ENCODE measurements at regions not wholly inside any gene's neighbourhood (a gene's known extent, or its start where the extent isn't known, plus 50 kb on each side); places are given as distances from the start of the nearest gene placed in this dataset.

DNA sequence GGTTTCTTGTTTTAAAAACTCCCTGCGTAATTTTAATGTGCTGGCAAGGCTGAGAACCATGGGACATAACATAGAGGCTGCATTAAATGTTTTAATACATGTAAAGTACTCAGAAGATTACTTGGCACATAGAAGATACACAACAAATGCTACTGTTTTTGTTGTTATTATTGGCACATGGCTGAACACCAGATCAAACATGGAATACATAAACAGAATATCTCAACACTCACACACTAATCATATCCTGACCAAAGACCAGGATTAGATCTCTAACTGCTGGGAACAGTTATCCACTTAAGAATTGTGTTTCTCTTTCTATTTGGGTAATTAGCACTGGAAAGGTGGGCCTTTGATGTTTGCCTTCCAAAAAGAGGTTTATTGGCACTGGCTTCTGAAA, 69.3 kb downstream of the KCNE4 start:
- Histone ChIP-seq H2BK20ac (ENCODE audit: low read depth, low read length, poor library complexity, severe bottlenecking) (no peak overlapping the region), H3K9ac (ENCODE audit: extremely low read depth, insufficient read length, low read length) (no peak overlapping the region), H3K4ac (ENCODE audit: low read depth, low read length) (no peak overlapping the region), H3K4me1 (ENCODE audit: insufficient read depth, low read length) (peaks cover 10% of the 10 kb centered on the region), H3K79me1 (ENCODE audit: insufficient read depth, low read depth, low read length, poor library complexity, severe bottlenecking) (no peaks in the 10 kb centered on the region), H3K27me3 (ENCODE audit: insufficient read depth, low read length) (no peaks in the 10 kb centered on the region), H3K18ac (ENCODE audit: insufficient read length, low read depth, low read length) (no peak overlapping the region), H2AK5ac (ENCODE audit: insufficient read length, low read length) (no peak overlapping the region), H2AFZ (ENCODE audit: low read length) (no peak overlapping the region), H3K79me2 (ENCODE audit: insufficient read depth, low read length) (no peaks in the 10 kb centered on the region), H4K20me1 (ENCODE audit: control insufficient read depth, insufficient read depth, insufficient read length) (no peaks in the 10 kb centered on the region), H4K8ac (replicated peaks; ENCODE audit: insufficient read length, low read depth, low read length) (no peak overlapping the region), H2BK120ac (ENCODE audit: low read depth, low read length, poor library complexity, severe bottlenecking) (no peak overlapping the region), H3K23me2 (ENCODE audit: insufficient read length, low read depth, low read length, poor library complexity, severe bottlenecking) (no peaks in the 10 kb centered on the region), H3T11ph (ENCODE audit: low read length) (no peak overlapping the region), H2BK15ac (ENCODE audit: low read depth, low read length) (no peak overlapping the region), H3K23ac (ENCODE audit: insufficient read length, low read depth, low read length) (no peak overlapping the region), H4K5ac (ENCODE audit: insufficient read length, low read depth, low read length) (no peak overlapping the region), H2BK12ac (ENCODE audit: insufficient read length, low read depth, low read length) (no peak overlapping the region), H3K9me3 (ENCODE audit: control insufficient read depth, low read depth, low read length) (no peaks in the 10 kb centered on the region), H2BK5ac (ENCODE audit: insufficient read length, low read length) (no peak overlapping the region), H3K14ac (ENCODE audit: insufficient read depth, low read length) (no peak overlapping the region), H3K27ac (ENCODE audit: insufficient read length, low read depth, low read length) (no peak overlapping the region), H3K56ac (ENCODE audit: insufficient read length, low read depth, low read length) (no peak overlapping the region), H3K4me2 (ENCODE audit: insufficient read depth, insufficient read length, low read length) (no peak overlapping the region), H4K91ac (ENCODE audit: insufficient read length, low read depth, low read length) (no peak overlapping the region)
- no peaks in the 10 kb centered on the region for H3K36me3 Mint-ChIP-seq (ENCODE audit: insufficient read depth in 1 of 3, low read depth in 3 of 3)
- DNase-seq: no peak
- H3K27me3 Mint-ChIP-seq (ENCODE audit: low read depth): no peaks in the 10 kb centered on the region; the same call in 1 of the 2 replicates
- TF ChIP-seq, protein P1, sequence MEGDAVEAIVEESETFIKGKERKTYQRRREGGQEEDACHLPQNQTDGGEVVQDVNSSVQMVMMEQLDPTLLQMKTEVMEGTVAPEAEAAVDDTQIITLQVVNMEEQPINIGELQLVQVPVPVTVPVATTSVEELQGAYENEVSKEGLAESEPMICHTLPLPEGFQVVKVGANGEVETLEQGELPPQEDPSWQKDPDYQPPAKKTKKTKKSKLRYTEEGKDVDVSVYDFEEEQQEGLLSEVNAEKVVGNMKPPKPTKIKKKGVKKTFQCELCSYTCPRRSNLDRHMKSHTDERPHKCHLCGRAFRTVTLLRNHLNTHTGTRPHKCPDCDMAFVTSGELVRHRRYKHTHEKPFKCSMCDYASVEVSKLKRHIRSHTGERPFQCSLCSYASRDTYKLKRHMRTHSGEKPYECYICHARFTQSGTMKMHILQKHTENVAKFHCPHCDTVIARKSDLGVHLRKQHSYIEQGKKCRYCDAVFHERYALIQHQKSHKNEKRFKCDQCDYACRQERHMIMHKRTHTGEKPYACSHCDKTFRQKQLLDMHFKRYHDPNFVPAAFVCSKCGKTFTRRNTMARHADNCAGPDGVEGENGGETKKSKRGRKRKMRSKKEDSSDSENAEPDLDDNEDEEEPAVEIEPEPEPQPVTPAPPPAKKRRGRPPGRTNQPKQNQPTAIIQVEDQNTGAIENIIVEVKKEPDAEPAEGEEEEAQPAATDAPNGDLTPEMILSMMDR (conservative IDR thresholded peaks at IDR 0.05): no peak
- WGBS (ENCODE audit: extremely low coverage, insufficient read length, low lambda C conversion rate): no CpG with 5 or more reads among the region's 1 CpG
- H3K9me3 Mint-ChIP-seq: no peaks in the 10 kb centered on the region
- H3K4me1 Mint-ChIP-seq: peaks cover 21 to 22% of the 10 kb centered on the region in 2 experiments
- no peak overlapping the region for H3K27ac Mint-ChIP-seq
- no peak overlapping the region for H3K4me3 Mint-ChIP-seq

All from H9 (cell line).